GM06990 (cell line): ENCODE measurements at regions not wholly inside any gene's neighbourhood (a gene's known extent, or its start where the extent isn't known, plus 50 kb on each side); places are given as distances from the start of the nearest gene placed in this dataset.

ENCODE experiments used
- DNase-seq: peaks from one replicate; pipeline ENCODE4 v3.0.0-alpha.2; 2011; ENCODE audit not compliant: insufficient read length; ENCODE audit errors: extremely low read depth
- H3K27me3 ChIP-seq: replicated peaks from 2 replicates; pipeline ENCODE4 v1.6.0; 2011; ENCODE audit warnings: low read length; ENCODE audit not compliant: control insufficient read depth, insufficient read depth
- H3K36me3 ChIP-seq: 2 replicates; pipeline ENCODE4 v1.5.1; 2011; ENCODE audit warnings: low read length; ENCODE audit not compliant: control insufficient read depth, insufficient read depth
- H3K4me3 ChIP-seq: replicated peaks from 2 replicates; pipeline ENCODE4 v1.5.1; 2011; ENCODE audit warnings: low read depth, mild to moderate bottlenecking, control low read depth, low read length
- CTCF ChIP-seq: IDR thresholded peaks from 2 replicates; pipeline ENCODE4 v1.5.1; 2011; ENCODE audit warnings: low read length, control low read depth, mild to moderate bottlenecking, inconsistent platforms; ENCODE audit not compliant: insufficient read depth, poor library complexity, severe bottlenecking

- Histone ChIP-seq H3K4me3 (no peak overlapping the region), H3K27me3 (no peaks in the 10 kb centered on the region; the same call in none of the 2 replicates), H3K36me3 (no peaks in the 10 kb centered on the region)
- no peak for DNase-seq
- no peak for TF ChIP-seq CTCF
Observed at GRCh38 chr5:138663561-138663960, 88.4 kb upstream of the HSPA9 start.

- no peaks in the 10 kb centered on the region for H3K36me3 ChIP-seq
- no peaks in the 10 kb centered on the region; the same call in none of the 2 replicates for H3K27me3 ChIP-seq
- H3K4me3 ChIP-seq, result no peak overlapping the region
- DNase-seq, result no peak
- TF ChIP-seq CTCF, result no peak
Observed at GRCh38 chr5:138663009-138663408, 87.8 kb upstream of the HSPA9 start.

- no peak for DNase-seq
- no peak for TF ChIP-seq CTCF
- no peaks in the 10 kb centered on the region; the same call in none of the 2 replicates for H3K27me3 ChIP-seq
- no peak overlapping the region for H3K4me3 ChIP-seq
- no peaks in the 10 kb centered on the region for H3K36me3 ChIP-seq
Observed at GRCh38 chr5:138662599-138662998, 87.4 kb upstream of the HSPA9 start.

GRCh38 chr5:138661991-138662434, 86.8 kb upstream of the HSPA9 start:
- Histone ChIP-seq H3K27me3 (no peaks in the 10 kb centered on the region; the same call in none of the 2 replicates), H3K4me3 (no peak overlapping the region), H3K36me3 (no peaks in the 10 kb centered on the region)
- DNase-seq, result no peak
- no peak for TF ChIP-seq CTCF

GRCh38 chr5:138661291-138661960, 86.2 kb upstream of the HSPA9 start:
- no peaks in the 10 kb centered on the region; the same call in none of the 2 replicates for H3K27me3 ChIP-seq
- DNase-seq, result no peak
- H3K4me3 ChIP-seq, result no peak overlapping the region
- no peak for TF ChIP-seq CTCF
- no peaks in the 10 kb centered on the region for H3K36me3 ChIP-seq

- no peak overlapping the region for H3K4me3 ChIP-seq
- no peak for DNase-seq
- no peak for TF ChIP-seq CTCF
- H3K36me3 ChIP-seq, result no peaks in the 10 kb centered on the region
- no peaks in the 10 kb centered on the region; the same call in none of the 2 replicates for H3K27me3 ChIP-seq
Observed at GRCh38 chr5:138660051-138660572, 84.9 kb upstream of the HSPA9 start.
